Keratinocyte (primary cell): ENCODE measurements at regions not wholly inside any gene's neighbourhood (a gene's known extent, or its start where the extent isn't known, plus 50 kb on each side); places are given as distances from the start of the nearest gene placed in this dataset.

Source experiments
- DNase-seq: peaks from one replicate; pipeline ENCODE4 v3.0.0-alpha.2; 2011; ENCODE audit warnings: low read depth, missing footprints, low spot score
- FAIRE-seq: peaks from 2 replicates; lab custom pipeline; 2011; peaks lifted over from hg19 to GRCh38; lab: Jason Lieb, UNC
- H2AFZ ChIP-seq: 2 replicates; pipeline ENCODE4 v1.6.0; 2012; ENCODE audit warnings: low read length, control low read depth, inconsistent platforms; ENCODE audit not compliant: control insufficient read depth
- H3K27ac ChIP-seq: 2 replicates; pipeline ENCODE4 v1.5.1; 2011; ENCODE audit warnings: low read length; ENCODE audit not compliant: control insufficient read depth, insufficient read depth
- H3K27me3 ChIP-seq: 3 replicates; pipeline ENCODE4 v1.6.0; 2011; ENCODE audit warnings: low read length; ENCODE audit not compliant: control insufficient read depth, insufficient read depth; ENCODE audit errors: extremely low read depth
- H3K36me3 ChIP-seq, 2 experiments: 2 replicates in 1 of 2; 3 replicates in 1 of 2; pipeline ENCODE4 v1.5.1; 2011; ENCODE audit warnings: low read length in 2 of 2, mild to moderate bottlenecking in 1 of 2; ENCODE audit not compliant: control insufficient read depth in 2 of 2, insufficient read depth in 2 of 2; ENCODE audit errors: extremely low read depth in 1 of 2
- H3K4me1 ChIP-seq: 3 replicates; pipeline ENCODE4 v1.5.1; 2011; ENCODE audit warnings: low read length; ENCODE audit not compliant: control insufficient read depth, insufficient read depth; ENCODE audit errors: extremely low read depth
- H3K4me2 ChIP-seq: 3 replicates; pipeline ENCODE4 v1.6.0; 2011; ENCODE audit warnings: low read depth, low read length; ENCODE audit not compliant: control insufficient read depth, insufficient read depth; ENCODE audit errors: extremely low read depth
- H3K4me3 ChIP-seq, 3 experiments: fragments of 200-600 bp in 1 of 3; sonication (generic) in 1 of 3; 2 replicates in 2 of 3; 3 replicates in 1 of 3; pipeline ENCODE4 v1.5.1; 2011 to 2016; ENCODE audit warnings: low read length in 3 of 3, mild to moderate bottlenecking in 3 of 3, control low read depth in 2 of 3, inconsistent platforms in 1 of 3, low read depth in 1 of 3, mixed read lengths in 1 of 3, mixed run types in 1 of 3, moderate library complexity in 1 of 3; ENCODE audit not compliant: control insufficient read depth in 2 of 3, insufficient read depth in 2 of 3; ENCODE audit errors: extremely low read depth in 1 of 3
- H3K79me2 ChIP-seq: 2 replicates; pipeline ENCODE4 v1.6.0; 2012; ENCODE audit warnings: low read length; ENCODE audit not compliant: control insufficient read depth, insufficient read depth
- H3K9ac ChIP-seq: 3 replicates; pipeline ENCODE4 v1.6.0; 2011; ENCODE audit warnings: low read length; ENCODE audit not compliant: control insufficient read depth, insufficient read depth; ENCODE audit errors: extremely low read depth
- H3K9me1 ChIP-seq: 3 replicates; pipeline ENCODE4 v1.6.0; 2011; ENCODE audit warnings: low read length; ENCODE audit not compliant: control insufficient read depth, insufficient read depth; ENCODE audit errors: extremely low read depth
- H3K9me3 ChIP-seq: 2 replicates; pipeline ENCODE4 v1.5.1; 2012; ENCODE audit warnings: low read depth, low read length; ENCODE audit not compliant: control insufficient read depth
- H4K20me1 ChIP-seq: 3 replicates; pipeline ENCODE4 v1.6.0; 2011; ENCODE audit warnings: low read length; ENCODE audit not compliant: control insufficient read depth, insufficient read depth; ENCODE audit errors: extremely low read depth
- EZH2 ChIP-seq: IDR thresholded peaks from one replicate; pipeline ENCODE4 v1.6.1; 2012; ENCODE audit warnings: inconsistent platforms, mild to moderate bottlenecking, low read length, moderate library complexity
- dilution Hi-C: fragments of 300-500 bp; cut with MboI; formaldehyde crosslinking; loops from one replicate; pipeline ENCODE4 v1.7.0; 2020; ENCODE audit warnings: low sequenced_read_pairs; ENCODE audit not compliant: extremely low pct_ligation_motif_present
- TF ChIP-seq, protein P1 (sequence below), 3 experiments: IDR thresholded peaks in 1 of 3; conservative IDR thresholded peaks in 1 of 3; optimal IDR thresholded peaks in 1 of 3; 2 replicates in 2 of 3; 3 replicates in 1 of 3; pipeline versions ENCODE3 to v1.5.1; 2011; ENCODE audit warnings: low read length in 3 of 3, mild to moderate bottlenecking in 3 of 3, moderate library complexity in 2 of 3, control low read depth in 1 of 3, inconsistent platforms in 1 of 3; ENCODE audit not compliant: insufficient read depth in 2 of 3; ENCODE audit errors: extremely low read depth in 1 of 3

DNA sequence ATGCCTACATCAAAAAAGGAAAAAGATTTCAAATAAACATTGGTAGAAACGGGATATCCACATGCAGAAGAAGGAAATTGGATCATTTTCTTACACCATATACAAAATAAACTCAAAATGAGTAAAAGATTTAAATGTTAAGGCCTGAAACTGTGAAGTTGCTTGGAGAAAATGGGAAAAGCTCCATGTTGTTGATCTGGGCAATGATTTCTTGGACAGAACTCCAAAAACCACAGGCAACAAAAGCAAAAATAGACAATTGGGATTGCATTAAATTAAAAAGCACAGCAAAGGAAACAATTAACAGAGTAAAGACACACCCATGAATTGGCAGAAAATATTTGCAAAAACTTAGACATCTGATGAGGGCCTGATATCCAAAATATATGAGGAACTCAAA, 105.2 kb upstream of the APP start:
- Histone ChIP-seq H3K27me3 (no peaks in the 10 kb centered on the region), H4K20me1 (no peaks in the 10 kb centered on the region), H3K36me3 (no peaks in the 10 kb centered on the region), H3K9me1 (no peaks in the 10 kb centered on the region), H3K9me3 (peaks cover 2% of the 10 kb centered on the region), H3K9ac (no peak overlapping the region), H3K4me1 (no peaks in the 10 kb centered on the region), H3K4me2 (no peak overlapping the region), H3K27ac (no peak overlapping the region), H2AFZ (no peak overlapping the region), H3K79me2 (no peaks in the 10 kb centered on the region), H3K4me3 (no peak overlapping the region)
- no peak for FAIRE-seq
- TF ChIP-seq EZH2 = no peak
- TF ChIP-seq, protein P1, sequence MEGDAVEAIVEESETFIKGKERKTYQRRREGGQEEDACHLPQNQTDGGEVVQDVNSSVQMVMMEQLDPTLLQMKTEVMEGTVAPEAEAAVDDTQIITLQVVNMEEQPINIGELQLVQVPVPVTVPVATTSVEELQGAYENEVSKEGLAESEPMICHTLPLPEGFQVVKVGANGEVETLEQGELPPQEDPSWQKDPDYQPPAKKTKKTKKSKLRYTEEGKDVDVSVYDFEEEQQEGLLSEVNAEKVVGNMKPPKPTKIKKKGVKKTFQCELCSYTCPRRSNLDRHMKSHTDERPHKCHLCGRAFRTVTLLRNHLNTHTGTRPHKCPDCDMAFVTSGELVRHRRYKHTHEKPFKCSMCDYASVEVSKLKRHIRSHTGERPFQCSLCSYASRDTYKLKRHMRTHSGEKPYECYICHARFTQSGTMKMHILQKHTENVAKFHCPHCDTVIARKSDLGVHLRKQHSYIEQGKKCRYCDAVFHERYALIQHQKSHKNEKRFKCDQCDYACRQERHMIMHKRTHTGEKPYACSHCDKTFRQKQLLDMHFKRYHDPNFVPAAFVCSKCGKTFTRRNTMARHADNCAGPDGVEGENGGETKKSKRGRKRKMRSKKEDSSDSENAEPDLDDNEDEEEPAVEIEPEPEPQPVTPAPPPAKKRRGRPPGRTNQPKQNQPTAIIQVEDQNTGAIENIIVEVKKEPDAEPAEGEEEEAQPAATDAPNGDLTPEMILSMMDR (optimal IDR thresholded peaks at IDR 0.05 in 1 of 3, IDR thresholded peaks at IDR 0.05 in 1 of 3, conservative IDR thresholded peaks at IDR 0.05 in 1 of 3; ENCODE audit: extremely low read depth in 1 of 3, insufficient read depth in 2 of 3, low read length in 3 of 3) = no peak
- dilution Hi-C loops = no loop called here
- no peak for DNase-seq

DNA sequence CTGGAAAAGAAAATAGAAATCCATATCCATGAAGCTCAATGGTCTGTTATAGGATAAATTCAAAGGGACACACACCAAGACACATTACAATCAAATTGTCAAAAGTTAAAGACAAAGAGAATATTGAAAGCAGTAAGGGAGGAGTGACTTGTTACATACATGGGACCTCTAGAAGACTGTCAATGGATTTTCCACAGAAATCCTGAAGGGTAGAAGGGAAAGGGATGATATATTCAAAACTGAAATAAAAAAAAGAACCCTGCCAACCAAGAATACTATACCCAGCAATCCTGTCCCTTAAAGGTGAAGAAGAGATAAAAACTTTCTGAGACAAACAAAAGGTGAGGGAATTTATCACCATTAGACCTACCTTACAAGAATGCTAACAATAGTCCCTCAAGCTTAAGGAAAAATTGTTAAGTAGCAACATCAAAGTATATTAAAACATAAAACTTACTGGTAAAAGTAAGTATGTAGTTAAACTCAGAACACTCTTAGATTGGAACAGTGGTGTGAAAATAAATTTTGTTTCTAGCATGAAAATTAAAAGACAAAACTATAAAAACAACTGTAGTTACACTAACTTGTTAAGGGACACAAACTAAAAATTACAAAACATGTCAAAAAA, 103.2 kb upstream of the APP start:
- FAIRE-seq = no peak
- Histone ChIP-seq H3K4me2 (no peak overlapping the region), H3K79me2 (no peaks in the 10 kb centered on the region)

More for the DNA sequence above, 103.2 kb upstream of the APP start:
- no peak for DNase-seq
- Histone ChIP-seq H3K4me1 (no peaks in the 10 kb centered on the region), H2AFZ (no peak overlapping the region), H4K20me1 (no peaks in the 10 kb centered on the region), H3K27ac (no peak overlapping the region), H3K36me3 (no peaks in the 10 kb centered on the region), H3K27me3 (no peaks in the 10 kb centered on the region), H3K4me3 (no peak overlapping the region), H3K9me1 (no peaks in the 10 kb centered on the region), H3K9me3 (peaks cover 2% of the 10 kb centered on the region), H3K9ac (no peak overlapping the region)
- no peak for TF ChIP-seq EZH2
- TF ChIP-seq, protein P1 (optimal IDR thresholded peaks at IDR 0.05 in 1 of 3, IDR thresholded peaks at IDR 0.05 in 1 of 3, conservative IDR thresholded peaks at IDR 0.05 in 1 of 3; ENCODE audit: extremely low read depth in 1 of 3, insufficient read depth in 2 of 3, low read length in 3 of 3) = no peak
- dilution Hi-C loops = no loop called here
